ENCODE measurements at regions not wholly inside any gene's neighbourhood (a gene's known extent, or its start where the extent isn't known, plus 50 kb on each side); places are given as distances from the start of the nearest gene placed in this dataset.
"Not testable (repeated sequence)": the region's sequence is repeated elsewhere in the genome, so short reads cannot be mapped to it uniquely, and the experiment has no call there.

DNA sequence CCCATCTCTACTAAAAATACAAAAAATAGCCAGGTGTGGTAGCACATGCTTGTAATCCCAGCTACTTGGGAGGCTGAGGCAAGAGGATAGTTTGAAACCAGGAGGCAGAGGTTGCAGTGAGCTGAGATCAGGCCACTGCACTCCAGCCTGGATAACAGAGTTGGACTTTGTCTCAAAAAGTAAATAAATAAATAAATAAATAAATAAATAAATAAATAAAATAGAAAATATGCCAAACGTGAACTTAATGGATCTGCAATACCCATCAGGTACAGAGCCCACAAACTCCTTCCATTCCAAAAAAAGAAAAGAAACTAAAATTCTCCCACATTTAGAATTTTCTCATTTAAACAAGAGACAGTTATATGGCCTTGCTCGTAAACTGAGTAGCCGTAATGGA, 702.7 kb downstream of the CDH18 start:
- H3K27me3 Mint-ChIP-seq: no peaks in the 10 kb centered on the region
- H3K4me3 Mint-ChIP-seq: no peak overlapping the region
- no peaks in the 10 kb centered on the region for H3K36me3 Mint-ChIP-seq
- H3K27ac Mint-ChIP-seq: no peak overlapping the region
- no peaks in the 10 kb centered on the region for H3K4me1 Mint-ChIP-seq
- H3K9me3 Mint-ChIP-seq: peaks cover 0 to 11% (median 6%) of the 10 kb centered on the region in 3 donors

DNA sequence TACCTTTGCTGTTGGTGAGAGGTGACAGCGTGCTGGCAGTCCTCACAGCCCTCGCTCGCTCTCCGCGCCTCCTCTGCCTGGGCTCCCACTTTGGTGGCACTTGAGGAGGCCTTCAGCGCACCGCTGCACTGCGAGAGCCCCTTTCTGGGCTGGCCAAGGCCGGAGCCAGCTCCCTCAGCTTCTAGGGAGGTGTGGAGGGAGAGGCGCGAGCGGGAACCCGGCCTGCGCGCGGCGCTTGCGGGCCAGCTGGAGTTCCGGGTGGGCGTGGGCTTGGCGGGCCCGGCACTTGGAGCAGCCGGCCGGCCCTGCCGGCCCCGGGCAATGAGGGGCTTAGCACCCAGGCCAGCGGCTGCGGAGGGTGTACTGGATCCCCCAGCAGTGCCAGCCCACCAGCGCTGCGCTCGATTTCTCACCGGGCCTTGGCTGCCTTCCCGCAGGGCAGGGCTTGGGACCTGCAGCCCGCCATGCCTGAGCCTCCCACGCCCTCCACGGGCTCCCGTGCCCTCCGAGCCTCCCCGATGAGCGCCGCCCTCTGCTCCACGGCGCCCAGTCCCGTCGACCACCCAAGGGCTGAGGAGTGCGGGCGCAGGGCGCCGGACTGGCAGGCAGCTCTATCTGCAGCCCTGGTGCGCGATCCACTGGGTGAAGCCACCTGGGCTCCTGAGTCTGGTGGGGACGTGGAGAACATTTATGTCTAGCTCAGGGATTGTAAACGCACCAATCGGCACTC, 700.3 kb downstream of the CDH18 start:
- peaks cover 2 to 11% (median 6%) of the 10 kb centered on the region in 3 donors for H3K9me3 Mint-ChIP-seq
- H3K27ac Mint-ChIP-seq, H3K4me1 Mint-ChIP-seq, H3K27me3 Mint-ChIP-seq, H3K36me3 Mint-ChIP-seq, H3K4me3 Mint-ChIP-seq: not testable (repeated sequence)

DNA sequence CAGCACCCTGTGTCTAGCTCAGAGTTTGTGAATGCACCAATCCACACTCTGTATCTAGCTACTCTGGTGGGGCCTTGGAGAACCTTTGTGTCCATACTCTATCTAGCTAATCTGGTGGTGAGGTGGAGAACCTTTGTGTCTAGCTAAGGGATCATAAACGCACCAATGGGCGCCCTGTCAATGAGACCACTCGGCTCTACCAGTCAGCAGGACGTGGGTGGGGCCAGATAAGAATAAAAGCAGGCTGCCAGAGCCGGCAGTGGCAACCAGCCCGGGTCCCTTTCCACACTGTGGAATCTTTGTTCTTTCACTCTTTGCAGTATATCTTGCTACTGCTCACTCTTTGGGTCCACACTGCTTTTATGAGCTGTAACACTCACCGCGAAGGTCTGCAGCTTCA, 699.7 kb downstream of the CDH18 start:
- not testable (repeated sequence) for H3K36me3 Mint-ChIP-seq, H3K9me3 Mint-ChIP-seq, H3K4me3 Mint-ChIP-seq, H3K27ac Mint-ChIP-seq, H3K4me1 Mint-ChIP-seq, H3K27me3 Mint-ChIP-seq

DNA sequence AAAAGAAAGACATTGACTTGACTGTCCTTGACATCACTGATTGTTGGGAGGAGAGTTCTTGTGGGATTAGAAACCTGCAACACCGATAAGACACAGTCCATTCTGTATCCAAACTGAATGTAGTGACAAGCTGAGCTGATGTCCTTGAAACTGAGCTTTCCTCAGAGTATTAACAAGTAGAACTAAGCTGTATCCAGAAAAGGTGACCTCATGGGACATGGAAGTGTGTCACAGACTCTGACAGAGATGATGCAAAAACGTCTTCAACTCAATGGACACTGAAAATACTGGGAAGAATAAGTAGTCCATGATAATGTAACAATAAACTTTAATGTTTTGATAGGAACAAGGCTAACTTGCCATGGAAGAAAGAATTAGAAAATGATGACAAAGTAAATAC, 690.1 kb downstream of the CDH18 start:
- Mint-ChIP-seq H3K27ac (no peak overlapping the region), H3K4me1 (no peaks in the 10 kb centered on the region), H3K36me3 (no peaks in the 10 kb centered on the region), H3K4me3 (no peak overlapping the region), H3K9me3 (peaks cover 0 to 7% (median 5%) of the 10 kb centered on the region in 3 donors), H3K27me3 (no peaks in the 10 kb centered on the region)

DNA sequence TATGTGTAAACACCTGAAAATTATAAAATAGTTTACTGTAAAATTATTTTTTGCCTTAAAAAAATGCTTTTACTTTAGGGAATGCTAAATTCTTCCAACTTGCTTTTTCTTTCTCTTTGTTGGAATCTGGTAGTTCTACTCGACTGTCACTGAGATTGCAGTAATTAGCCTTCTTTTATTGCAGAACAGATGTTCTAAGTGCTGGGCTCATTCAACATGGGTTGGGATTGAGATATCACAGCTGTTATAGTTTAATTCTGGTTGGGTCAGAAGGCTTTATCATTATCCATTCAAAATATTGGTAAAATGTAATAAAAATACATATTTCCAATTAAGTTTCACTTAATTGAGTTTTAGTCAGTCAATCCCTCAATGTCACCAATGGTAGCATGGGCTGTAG, 686.7 kb downstream of the CDH18 start:
- no peaks in the 10 kb centered on the region for H3K27me3 Mint-ChIP-seq
- no peaks in the 10 kb centered on the region for H3K4me1 Mint-ChIP-seq
- peaks cover 0 to 3% (median 2%) of the 10 kb centered on the region in 3 donors for H3K9me3 Mint-ChIP-seq
- no peak overlapping the region for H3K4me3 Mint-ChIP-seq
- H3K36me3 Mint-ChIP-seq: no peaks in the 10 kb centered on the region
- H3K27ac Mint-ChIP-seq: no peak overlapping the region

DNA sequence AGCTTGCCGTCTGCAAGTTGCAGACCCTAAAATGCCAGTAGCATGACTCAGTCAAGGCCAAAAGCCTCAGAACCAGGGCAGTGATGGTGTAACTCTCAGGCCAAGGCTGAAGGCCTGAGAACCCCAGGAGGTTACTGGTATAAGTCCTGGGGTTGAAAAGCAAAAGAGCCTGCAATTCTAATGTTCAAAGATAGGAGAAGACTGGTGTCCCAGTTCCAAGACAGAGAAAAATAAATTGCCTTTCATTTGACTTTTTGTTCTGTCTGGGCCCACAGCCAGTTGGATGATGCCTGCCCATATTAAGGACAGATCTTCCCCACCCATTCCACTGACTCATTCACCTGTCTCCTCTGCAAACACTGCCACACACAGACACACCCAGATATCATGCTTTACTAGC, 673.2 kb downstream of the CDH18 start:
- Mint-ChIP-seq H3K27ac (no peak overlapping the region), H3K9me3 (peaks cover 4 to 20% (median 8%) of the 10 kb centered on the region in 3 donors), H3K27me3 (no peaks in the 10 kb centered on the region), H3K4me1 (no peaks in the 10 kb centered on the region), H3K4me3 (no peak overlapping the region), H3K36me3 (no peaks in the 10 kb centered on the region)

DNA sequence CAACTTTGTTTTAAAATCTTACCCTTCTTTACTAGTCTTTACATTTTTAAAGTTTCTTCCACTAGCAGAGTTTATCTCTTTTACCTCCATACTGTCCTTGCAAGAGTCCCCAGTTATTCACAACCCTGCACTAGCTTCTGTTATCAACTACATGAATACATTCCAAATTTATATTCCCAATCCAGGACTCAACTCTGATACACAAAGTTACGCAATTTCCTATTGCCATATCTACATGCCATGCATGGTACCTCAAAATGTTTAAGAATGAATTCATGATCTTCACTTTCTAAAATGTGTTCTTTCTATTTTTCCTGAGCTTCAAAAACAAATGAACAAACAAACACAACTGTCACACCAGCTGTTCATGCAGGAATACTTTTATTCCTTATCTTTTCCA, 668.7 kb downstream of the CDH18 start:
- Mint-ChIP-seq H3K9me3 (peaks cover 4 to 12% (median 5%) of the 10 kb centered on the region in 3 donors), H3K36me3 (no peaks in the 10 kb centered on the region), H3K4me1 (no peaks in the 10 kb centered on the region)

DNA sequence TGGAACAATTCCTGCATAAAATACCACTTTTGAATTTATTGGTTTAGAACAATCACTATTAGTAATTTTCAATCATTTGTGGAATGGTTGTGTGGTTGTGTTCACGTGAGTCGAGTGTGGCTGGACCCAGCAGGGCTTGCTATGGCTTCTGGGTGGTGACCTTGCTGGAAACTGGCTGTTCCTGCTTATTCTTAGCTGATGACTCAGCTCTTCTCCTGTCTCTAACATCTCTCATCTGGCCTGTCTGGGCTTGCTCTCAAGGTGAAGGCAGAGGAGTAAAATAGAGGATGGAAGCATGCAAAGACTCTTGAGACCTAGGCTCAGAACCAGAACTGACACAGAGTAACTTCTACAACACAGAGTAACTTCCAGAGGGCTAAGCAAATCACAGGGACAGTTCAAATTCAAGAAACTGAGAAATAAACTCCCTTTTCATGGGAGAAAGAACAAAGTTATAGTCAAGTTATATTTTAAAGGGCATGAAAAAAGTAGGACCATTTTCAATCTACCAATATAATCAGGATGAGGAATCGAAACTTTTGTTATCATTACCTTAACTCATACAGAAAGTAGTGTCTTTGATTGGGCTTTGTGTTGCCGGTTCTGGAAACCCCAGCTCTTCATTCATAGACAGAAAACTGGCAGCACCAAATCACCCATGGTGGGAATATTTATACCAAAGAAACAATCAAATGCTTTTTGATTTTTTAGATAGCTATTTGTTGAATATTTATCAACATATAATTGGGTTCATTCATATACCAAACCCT, 665.1 kb downstream of the CDH18 start:
- no peaks in the 10 kb centered on the region for H3K27me3 Mint-ChIP-seq
- no peaks in the 10 kb centered on the region for H3K36me3 Mint-ChIP-seq
- H3K4me3 Mint-ChIP-seq: no peak overlapping the region
- no peak overlapping the region for H3K27ac Mint-ChIP-seq
- H3K9me3 Mint-ChIP-seq: peaks cover 0 to 4% (median 3%) of the 10 kb centered on the region in 3 donors
- no peaks in the 10 kb centered on the region for H3K4me1 Mint-ChIP-seq

More for the DNA sequence above, 668.7 kb downstream of the CDH18 start:
- no peak overlapping the region for H3K27ac Mint-ChIP-seq
- H3K4me3 Mint-ChIP-seq: no peak overlapping the region
- H3K27me3 Mint-ChIP-seq: no peaks in the 10 kb centered on the region

DNA sequence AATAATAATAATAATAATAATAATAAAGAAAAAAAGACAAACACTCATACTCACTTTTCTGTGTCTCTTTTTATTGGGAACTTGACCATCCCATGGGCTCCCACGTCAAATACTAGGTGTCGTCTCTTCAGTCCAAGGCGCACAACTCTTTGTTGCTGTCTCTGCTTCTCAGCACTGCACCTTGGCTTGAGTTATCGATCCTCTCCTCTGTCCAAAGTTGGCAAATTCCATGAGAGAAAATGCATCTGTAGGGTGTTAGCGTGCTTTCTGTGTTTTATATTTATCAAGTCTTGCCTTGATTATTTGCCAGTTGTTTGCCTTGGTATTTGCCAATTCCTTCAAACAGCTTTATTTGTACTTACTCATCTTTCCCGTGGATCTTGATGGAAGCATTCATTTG, 653.7 kb downstream of the CDH18 start:
- Mint-ChIP-seq H3K36me3 (no peaks in the 10 kb centered on the region), H3K9me3 (peaks cover 5 to 17% (median 8%) of the 10 kb centered on the region in 3 donors), H3K27ac (no peak overlapping the region), H3K27me3 (no peaks in the 10 kb centered on the region), H3K4me3 (no peak overlapping the region), H3K4me1 (no peaks in the 10 kb centered on the region)

DNA sequence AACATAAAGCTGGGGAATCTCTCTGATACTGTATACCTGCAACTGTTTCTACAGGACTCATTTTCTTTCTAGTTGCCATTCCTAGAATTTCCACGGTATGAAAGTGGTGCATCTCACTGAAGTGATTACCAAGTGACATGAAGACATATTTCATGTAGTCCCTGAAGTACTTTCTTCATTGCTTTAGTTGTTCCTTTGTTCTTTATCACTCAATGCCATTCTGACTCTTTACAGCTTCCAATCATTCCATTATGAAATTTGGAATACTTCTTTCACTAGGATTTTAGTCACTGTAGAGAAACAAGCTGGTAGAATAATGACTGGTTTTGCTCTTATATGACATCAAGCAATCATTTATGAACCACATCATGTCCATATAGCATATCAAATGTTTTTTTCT, 645.1 kb downstream of the CDH18 start:
- Mint-ChIP-seq H3K4me3 (no peak overlapping the region), H3K36me3 (no peaks in the 10 kb centered on the region), H3K27ac (no peak overlapping the region), H3K27me3 (no peaks in the 10 kb centered on the region), H3K9me3 (peaks cover 0 to 10% (median 5%) of the 10 kb centered on the region in 3 donors), H3K4me1 (no peaks in the 10 kb centered on the region)

DNA sequence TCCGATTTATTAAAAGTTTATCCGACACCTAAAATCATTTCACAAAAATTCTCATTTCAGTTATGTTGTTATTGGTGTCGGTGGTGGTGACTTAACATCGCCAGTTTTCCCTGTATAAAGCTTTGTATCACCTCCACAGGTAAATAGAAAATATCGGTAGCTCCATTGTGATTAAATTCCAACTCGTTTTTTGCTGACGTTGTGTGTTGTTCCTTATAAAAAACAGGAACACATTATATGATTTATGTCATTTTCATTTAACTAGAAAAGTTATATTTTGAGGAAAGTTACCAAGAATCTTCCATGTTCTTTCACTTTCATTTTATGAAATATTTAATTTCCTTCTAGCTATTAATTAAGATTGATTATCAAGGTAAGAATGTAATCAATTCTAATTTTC, 635.9 kb downstream of the CDH18 start:
- H3K27me3 Mint-ChIP-seq: no peaks in the 10 kb centered on the region
- H3K4me3 Mint-ChIP-seq: no peak overlapping the region
- H3K9me3 Mint-ChIP-seq: no peaks in the 10 kb centered on the region
- no peaks in the 10 kb centered on the region for H3K36me3 Mint-ChIP-seq
- no peaks in the 10 kb centered on the region for H3K4me1 Mint-ChIP-seq
- no peak overlapping the region for H3K27ac Mint-ChIP-seq

DNA sequence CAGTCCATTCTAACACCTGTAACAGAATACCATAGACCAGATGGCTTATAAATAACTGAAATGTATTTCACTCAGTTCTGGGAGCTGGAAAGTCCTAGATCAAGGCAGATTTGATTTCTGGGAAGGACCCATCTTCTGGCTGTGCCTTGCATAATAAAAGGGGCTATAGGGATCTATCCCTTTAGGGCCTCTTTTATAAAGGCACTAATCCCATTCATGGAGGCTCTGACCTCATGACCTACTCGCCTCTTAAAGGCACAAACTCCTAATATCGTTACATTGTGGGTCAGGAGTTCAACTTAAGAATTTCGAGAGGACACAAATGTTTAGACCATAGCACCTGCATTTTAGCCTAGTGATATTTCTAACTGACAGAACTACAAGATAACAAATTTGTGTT, 619.0 kb downstream of the CDH18 start:
- Mint-ChIP-seq H3K27me3 (no peaks in the 10 kb centered on the region), H3K27ac (no peak overlapping the region), H3K4me3 (no peak overlapping the region), H3K4me1 (no peaks in the 10 kb centered on the region), H3K36me3 (no peaks in the 10 kb centered on the region), H3K9me3 (peaks cover 0 to 11% (median 2%) of the 10 kb centered on the region in 3 donors)

DNA sequence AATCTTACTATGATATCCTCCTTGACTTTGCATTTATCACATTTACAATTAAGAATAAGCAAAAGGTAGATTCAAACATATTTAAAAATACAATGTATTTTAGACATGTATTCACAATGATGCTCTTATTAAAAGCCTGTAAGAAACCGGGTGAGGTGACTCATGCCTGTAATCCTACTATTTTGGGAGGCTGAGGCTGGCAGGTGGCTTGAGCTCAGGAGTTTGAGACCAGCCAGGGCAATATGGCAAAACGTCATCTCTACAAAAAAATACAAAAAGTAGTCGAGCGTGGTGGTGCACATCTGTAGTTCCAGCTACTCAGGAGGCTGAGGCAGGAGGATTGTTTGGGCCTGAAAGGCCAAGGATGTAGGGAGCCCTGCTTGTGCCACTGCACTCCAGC, 618.4 kb downstream of the CDH18 start:
- Mint-ChIP-seq H3K9me3 (peaks cover 0 to 11% (median 2%) of the 10 kb centered on the region in 3 donors), H3K27ac (no peak overlapping the region), H3K27me3 (no peaks in the 10 kb centered on the region), H3K4me1 (no peaks in the 10 kb centered on the region), H3K36me3 (no peaks in the 10 kb centered on the region), H3K4me3 (no peak overlapping the region)

DNA sequence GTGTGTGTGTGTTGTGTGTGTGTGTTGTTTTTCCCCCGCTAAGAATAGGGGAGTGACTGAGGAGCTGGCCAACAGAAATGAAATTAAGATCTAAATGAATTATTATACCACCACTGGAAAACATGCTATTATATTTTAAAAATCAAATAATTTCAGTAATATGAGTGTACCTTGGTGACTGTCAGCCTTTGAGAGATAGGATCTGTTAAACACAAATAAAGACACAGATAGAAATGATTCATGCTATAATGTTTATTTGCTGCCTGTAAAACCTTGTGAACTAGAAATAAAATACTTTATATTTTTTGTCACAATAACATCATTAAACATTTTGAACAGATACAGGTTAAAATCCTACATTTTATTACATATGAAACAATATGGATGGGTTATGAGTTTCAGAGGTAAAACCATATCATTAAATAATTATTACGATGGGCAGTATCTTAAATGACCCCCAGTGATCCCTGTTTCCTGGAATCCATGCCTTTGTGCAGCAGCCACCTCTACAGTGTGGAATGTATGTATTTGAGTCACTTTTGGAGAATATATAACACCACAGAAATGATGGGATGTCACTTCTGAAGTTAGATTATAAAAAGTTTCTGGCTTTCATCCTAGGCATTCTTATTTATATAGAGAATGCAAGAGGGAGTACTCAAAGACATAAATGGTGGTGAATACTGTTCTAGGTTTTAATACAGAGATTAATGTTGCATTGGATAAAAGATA, 617.2 kb downstream of the CDH18 start:
- H3K9me3 Mint-ChIP-seq: peaks cover 0 to 11% (median 2%) of the 10 kb centered on the region in 3 donors
- no peaks in the 10 kb centered on the region for H3K4me1 Mint-ChIP-seq
- no peak overlapping the region for H3K4me3 Mint-ChIP-seq

DNA sequence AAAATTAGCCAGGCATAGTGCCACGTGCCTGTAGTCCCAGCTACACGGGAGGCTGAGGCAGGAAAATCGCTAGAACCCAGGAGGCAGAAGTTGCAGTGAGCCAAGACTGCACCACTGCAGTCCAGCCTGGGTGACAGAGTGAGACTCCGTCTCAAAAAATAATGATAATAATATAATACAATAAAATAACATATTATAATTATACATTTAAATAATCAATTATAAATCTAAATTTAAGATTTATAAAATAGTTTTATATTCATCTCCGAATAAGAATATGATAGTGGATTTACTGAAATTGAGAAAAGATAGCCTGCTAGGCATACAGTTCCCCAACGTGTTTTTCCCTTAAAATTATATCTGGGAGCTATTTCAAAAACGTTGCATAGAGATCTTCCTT, 599.6 kb downstream of the CDH18 start:
- Mint-ChIP-seq H3K27me3 (no peaks in the 10 kb centered on the region), H3K27ac (no peak overlapping the region), H3K9me3 (peaks cover 4 to 16% (median 5%) of the 10 kb centered on the region in 3 donors), H3K36me3 (no peaks in the 10 kb centered on the region), H3K4me1 (no peaks in the 10 kb centered on the region), H3K4me3 (no peak overlapping the region)

More for the DNA sequence above, 617.2 kb downstream of the CDH18 start:
- no peaks in the 10 kb centered on the region for H3K36me3 Mint-ChIP-seq
- H3K27me3 Mint-ChIP-seq: no peaks in the 10 kb centered on the region
- no peak overlapping the region for H3K27ac Mint-ChIP-seq
